Activated CD8-positive, alpha-beta memory T cell treated with anti-CD3 and anti-CD28 coated beads for 4 hours (primary cell): ENCODE measurements at regions not wholly inside any gene's neighbourhood (a gene's known extent, or its start where the extent isn't known, plus 50 kb on each side); places are given as distances from the start of the nearest gene placed in this dataset.

Source experiments
- DNase-seq, 2 donors: peaks; one replicate each; pipeline ENCODE4 v3.0.0-alpha.2; 2020; ENCODE audit warnings: low read depth in 2 of 2

DNA sequence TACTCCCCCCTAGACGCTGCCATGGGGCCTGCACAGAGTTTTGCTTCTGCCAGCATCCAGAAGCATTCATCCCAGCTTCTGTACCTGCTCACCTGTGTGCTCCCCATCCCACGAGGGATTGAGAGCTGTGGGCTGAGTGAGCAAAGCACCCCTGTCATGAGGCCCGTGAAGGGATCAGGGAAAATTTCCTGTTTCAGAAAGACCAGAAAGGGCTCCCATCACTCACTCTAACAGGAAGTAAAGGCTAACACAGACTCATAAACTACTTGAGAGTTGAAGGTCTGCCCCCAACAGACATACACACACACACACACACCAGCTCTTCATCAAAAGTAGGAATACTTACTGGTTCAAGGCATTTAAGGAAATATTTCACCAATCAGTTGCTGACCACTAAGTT, 256.5 kb upstream of the NT5E start:
- no peak for DNase-seq

- DNase-seq: no peak
Measured at GRCh38 chr6:85192596-85192995, 257.3 kb upstream of the NT5E start.

GRCh38 chr6:85192186-85192585, 257.7 kb upstream of the NT5E start:
- DNase-seq: no peak

GRCh38 chr6:85191656-85192055, 258.2 kb upstream of the NT5E start:
- DNase-seq: no peak

- DNase-seq: no peak
Measured at GRCh38 chr6:85186546-85187175, 263.2 kb upstream of the NT5E start.

GRCh38 chr6:85185977-85186376, 263.9 kb upstream of the NT5E start:
- DNase-seq: no peak

DNA sequence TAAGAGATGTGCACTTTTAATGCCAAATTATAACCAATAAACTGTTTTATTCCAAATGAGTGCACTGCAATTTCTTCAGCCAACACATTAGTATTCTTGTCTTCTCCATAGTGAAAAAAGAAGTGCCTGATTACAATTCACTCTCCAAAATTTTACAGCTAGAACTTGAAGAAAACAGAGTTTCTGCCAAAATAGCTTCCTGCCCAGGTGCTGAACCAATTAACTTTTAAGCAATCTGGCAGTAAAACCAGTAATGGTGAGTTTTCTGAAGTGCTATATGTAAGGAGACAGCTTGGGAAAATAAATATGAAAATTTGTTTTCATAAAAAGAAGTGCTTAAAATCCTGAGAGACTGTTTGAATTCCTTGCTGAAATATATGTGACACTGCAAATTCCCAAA, 266.0 kb upstream of the NT5E start:
- DNase-seq: no peak

GRCh38 chr6:85172705-85173104, 277.2 kb upstream of the NT5E start:
- no peak for DNase-seq

GRCh38 chr6:85172161-85172560, 277.7 kb upstream of the NT5E start:
- DNase-seq: no peak

- DNase-seq: no peak
Measured at GRCh38 chr6:85169189-85169588, 280.7 kb upstream of the NT5E start.

DNA sequence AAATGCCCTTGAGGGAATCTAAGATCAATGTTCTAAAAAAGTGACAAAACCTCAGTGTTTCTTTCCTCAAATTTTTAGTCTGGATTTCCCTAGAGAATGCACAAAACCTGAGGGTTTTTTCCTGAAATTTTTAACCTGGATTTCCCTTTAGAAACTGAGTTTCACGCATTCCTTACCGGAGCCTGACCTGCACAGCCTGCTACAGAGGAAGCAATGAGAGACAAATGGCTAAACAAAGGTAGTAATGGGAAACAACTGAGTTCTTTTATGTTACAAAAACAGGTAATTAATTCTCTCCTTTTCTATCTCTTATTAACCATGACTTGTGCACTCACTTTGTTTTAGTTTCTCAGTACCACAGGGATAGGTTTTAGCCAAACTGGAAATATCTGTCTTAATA, 281.7 kb upstream of the NT5E start:
- DNase-seq: no peak

GRCh38 chr6:85166114-85166741, 283.7 kb upstream of the NT5E start:
- DNase-seq: no peak

GRCh38 chr6:85163156-85164080, 286.5 kb upstream of the NT5E start:
- no peak for DNase-seq

DNA sequence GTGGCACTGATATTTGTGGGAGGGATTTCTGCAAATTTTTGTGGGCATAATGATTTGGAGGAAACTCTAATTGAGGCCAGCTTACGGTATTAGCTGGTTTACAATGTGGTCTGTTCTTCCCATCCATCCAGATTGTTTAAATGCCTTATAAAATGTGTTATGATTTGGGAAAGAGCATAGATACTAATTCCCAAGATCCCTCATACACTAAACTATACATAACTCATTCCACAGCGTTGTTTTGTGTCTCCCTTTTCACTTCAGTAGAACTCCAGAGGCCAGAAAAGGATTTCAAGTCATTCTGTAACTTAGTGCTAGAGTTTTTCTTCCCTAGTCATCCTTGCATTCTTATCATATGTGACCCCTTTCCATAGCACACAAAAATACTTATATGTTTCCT, 292.6 kb upstream of the NT5E start:
- DNase-seq: no peak

DNA sequence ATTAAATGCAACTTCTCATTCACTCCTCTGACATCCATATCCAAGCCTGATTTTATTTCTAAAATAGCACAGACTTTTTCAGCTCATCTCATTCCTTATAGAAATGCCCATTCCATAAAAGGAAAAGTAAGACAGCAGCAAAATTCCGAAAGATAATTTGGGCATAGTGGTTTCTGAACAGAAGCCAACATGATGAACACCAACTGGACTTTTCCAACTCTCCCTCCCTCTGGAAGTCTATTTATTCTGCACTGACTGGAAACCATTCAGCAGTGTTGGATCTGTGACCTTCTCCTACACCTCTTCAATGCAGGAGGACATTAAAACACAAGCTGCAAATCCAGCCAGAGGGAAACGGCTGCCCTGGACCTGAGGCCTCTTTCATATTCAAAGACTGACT, 306.2 kb upstream of the NT5E start:
- DNase-seq: no peak

DNA sequence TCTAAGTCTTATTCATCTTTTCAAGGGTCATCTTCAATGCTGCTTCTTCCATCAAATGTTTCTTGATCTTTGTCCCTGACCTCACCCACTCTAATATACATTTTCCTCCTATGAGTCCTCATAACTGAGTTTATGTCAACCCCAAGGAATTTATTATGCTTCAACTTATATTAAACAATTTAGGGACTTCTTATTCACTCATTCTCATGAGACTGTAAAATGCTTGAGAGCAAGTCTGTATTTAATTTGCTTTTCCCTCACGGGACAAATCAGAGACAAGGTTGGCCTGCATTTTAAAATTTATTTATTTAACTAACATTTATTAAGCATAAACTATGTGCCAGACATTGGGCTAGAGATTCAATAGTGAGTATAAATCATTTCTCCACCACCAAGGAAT, 312.0 kb upstream of the NT5E start:
- DNase-seq: no peak

DNA sequence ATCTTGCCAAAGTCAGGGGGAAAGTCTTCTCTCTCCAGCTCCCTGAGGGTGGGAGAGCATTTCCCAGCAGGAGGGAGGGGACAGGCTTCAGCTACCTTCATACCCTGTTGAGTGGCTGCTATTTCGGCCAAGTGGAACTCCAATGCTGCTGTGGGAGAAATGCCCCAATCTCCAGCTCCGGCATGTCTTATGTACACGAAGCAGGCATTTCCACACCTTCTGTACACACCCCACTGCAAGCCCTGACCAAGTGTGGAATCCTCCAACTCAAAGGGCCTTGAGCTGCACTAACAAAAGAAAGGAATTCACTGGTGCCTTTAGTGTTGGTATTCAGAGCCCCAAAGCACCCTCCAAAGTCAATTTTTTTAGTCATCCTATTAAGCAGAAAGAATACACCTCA, 313.6 kb upstream of the NT5E start:
- DNase-seq: no peak

DNA sequence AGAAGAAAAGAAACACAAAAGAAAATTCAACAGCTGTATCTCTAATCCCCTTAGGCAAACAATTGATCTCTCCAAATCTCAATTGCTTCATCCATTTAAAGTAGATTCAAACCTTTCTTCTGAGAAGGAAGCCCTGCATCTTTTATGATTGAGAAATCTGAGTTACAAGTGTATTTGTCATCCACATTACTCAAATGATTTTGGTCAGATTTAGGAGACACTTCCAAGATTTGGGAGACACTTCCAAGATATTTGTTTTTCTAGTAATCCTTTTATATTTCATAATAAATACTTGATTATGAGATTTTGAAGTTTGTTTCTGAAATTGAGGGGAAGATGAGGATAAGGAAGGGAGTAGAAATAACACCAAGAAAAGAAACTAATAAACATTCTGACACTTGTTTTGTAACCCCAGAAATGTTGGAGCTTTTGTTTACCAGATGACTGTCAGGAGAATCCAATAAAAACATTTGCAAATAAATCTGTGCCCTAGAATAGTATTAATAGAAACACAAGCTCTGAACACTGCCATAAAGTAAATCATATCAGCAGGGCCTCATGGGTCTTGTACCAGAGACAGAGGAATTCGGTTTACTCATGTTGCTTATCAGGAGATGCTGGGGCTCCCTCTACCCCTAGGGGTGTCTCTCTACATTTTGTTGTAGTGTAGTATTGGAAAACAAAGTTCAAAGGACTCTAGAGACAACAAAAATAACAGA, 314.3 kb upstream of the NT5E start:
- DNase-seq: no peak

DNA sequence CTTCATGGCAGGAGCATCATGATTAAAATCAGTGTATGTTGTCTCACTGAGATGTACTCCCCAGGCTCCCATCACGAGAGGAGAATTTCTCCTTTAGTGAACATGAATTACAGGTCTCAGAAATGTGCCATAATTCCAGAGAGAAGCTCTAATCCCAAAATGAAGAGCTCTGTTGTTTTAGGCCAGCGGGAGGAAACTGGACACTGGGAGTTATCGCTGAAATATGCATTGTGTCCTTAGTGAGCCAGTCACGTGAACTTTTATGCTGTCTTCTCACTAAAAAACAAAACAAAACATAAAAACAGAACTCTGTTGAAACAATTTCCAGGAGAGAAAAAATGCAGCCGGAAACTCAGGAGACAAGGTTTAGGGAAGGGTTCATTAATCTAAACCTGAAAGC, 315.7 kb upstream of the NT5E start:
- DNase-seq: no peak

DNA sequence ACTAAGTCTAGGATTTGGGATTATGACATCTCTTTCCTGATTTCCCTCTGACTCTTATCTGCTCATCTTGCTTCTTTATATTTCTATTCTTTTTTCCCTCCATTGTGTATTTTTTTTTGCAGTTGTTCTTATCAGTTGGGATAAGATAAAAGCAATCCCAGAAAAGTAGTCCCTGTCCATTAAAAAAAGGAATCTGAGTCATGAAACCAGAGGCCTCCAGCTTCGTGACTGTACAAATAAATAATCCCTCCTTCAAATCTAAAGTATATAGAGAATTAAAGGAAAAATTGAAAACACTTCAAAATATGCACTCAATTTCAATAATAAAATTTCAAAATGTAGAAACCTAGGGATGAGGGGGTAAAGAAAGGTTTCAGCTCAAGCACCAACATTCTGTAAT, 317.8 kb upstream of the NT5E start:
- no peak for DNase-seq

DNA sequence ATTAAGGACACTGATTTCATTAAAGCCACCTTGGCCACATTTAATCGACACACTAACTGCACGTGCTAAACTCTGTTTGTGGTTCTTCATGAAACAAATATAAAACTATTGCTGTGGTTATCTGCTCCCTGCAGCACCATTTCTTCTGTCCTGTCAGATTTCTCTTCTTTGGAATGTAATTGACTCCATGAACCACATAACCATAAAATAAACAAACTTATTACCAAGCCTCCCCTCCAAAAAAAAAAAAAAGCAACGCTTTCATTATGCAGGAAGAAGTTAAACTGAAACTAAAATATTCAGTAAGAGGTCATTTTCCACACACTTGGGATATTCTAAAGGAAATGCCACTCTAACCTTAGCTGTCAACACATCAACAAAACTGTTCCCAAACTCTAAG, 319.1 kb upstream of the NT5E start:
- DNase-seq: no peak

DNA sequence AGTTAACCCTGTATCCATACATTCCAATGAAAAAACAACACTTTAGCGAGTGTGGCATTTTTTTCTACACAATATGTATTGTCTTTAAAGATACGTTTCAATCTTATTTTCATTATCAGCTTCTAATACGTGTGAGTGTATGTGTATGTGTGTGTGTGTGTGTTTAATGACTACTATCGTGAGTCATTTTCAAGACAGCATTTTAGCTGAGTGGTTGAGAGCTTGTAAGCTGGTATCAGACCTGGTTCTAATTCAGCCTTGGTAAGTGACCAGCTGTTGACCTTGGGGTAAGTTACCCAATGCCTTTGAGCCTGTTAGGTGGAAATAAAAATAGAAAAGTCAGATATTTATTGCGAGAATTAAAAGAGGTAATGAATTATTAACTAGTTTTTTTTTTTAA, 320.0 kb upstream of the NT5E start:
- DNase-seq: no peak
